IMR-90 (cell line): ENCODE measurements at regions not wholly inside any gene's neighbourhood (a gene's known extent, or its start where the extent isn't known, plus 50 kb on each side); places are given as distances from the start of the nearest gene placed in this dataset.

ENCODE experiments used
- ATAC-seq: fragments of 200-7000 bp; cut with Tn5 transposase; 2 replicates; pipeline ENCODE4 v1.9.1; 2020; ENCODE audit warnings: low read depth, mild to moderate bottlenecking, moderate library complexity
- BruUV-seq: library from RNA; stranded (reverse); fragments of 400-500 nt; replicated peaks from 2 replicates; lab custom pipeline; 2021; lab: Mats Ljungman, UMichigan
- CTCF ChIA-PET: fragments of 300-600 bp; formaldehyde crosslinking; extraction: SDS; loops from one replicate; lab custom pipeline; 2021; ENCODE audit warnings: antibody characterized with exemption; lab: Yijun Ruan, JAX
- POLR2A ChIA-PET: fragments of 300-600 bp; sonication (Branson Sonifier 250); formaldehyde crosslinking; loops from one replicate; lab custom pipeline; 2022; ENCODE audit warnings: antibody characterized with exemption; ENCODE audit not compliant: unreplicated experiment; lab: Charles Lee
- DNase-seq: peaks from one replicate; pipeline ENCODE4 v3.0.0; 2013
- H2AFZ ChIP-seq: replicated peaks from 2 replicates; pipeline ENCODE3; 2013; ENCODE audit warnings: low read length, mild to moderate bottlenecking; ENCODE audit not compliant: poor library complexity
- H2AK5ac ChIP-seq: 2 replicates; pipeline ENCODE4 v1.6.1; 2013; ENCODE audit warnings: low read depth, low read length, inconsistent platforms
- H2AK9ac ChIP-seq: replicated peaks from 2 replicates; pipeline ENCODE3; 2013; ENCODE audit warnings: mild to moderate bottlenecking, low read depth, low read length, moderate library complexity; ENCODE audit not compliant: poor library complexity
- H2BK120ac ChIP-seq: 2 replicates; pipeline ENCODE4 v1.6.1; 2013; ENCODE audit warnings: low read depth, low read length, inconsistent platforms
- H2BK15ac ChIP-seq: 3 replicates; pipeline ENCODE4 v1.6.1; 2013; ENCODE audit warnings: low read depth, low read length, inconsistent platforms
- H2BK20ac ChIP-seq: 2 replicates; pipeline ENCODE4 v1.6.1; 2013; ENCODE audit warnings: low read depth, mild to moderate bottlenecking, inconsistent platforms, low read length, moderate library complexity
- H2BK5ac ChIP-seq: 2 replicates; pipeline ENCODE4 v1.6.1; 2013; ENCODE audit warnings: mild to moderate bottlenecking, low read depth, low read length, inconsistent platforms; ENCODE audit not compliant: poor library complexity, severe bottlenecking
- H3K14ac ChIP-seq: replicated peaks from 2 replicates; pipeline ENCODE4 v1.6.1; 2013; ENCODE audit warnings: low read depth, low read length, inconsistent platforms
- H3K18ac ChIP-seq: 2 replicates; pipeline ENCODE4 v1.6.1; 2013; ENCODE audit warnings: low read depth, low read length, control low read depth
- H3K23ac ChIP-seq: 2 replicates; pipeline ENCODE4 v1.6.1; 2013; ENCODE audit warnings: low read depth, low read length, inconsistent platforms
- H3K27ac ChIP-seq: 2 replicates; pipeline ENCODE4 v1.5.1; 2013; ENCODE audit warnings: mild to moderate bottlenecking, control low read depth, low read length; ENCODE audit not compliant: insufficient read depth
- H3K27me3 ChIP-seq: 2 replicates; pipeline ENCODE4 v1.6.1; 2013; ENCODE audit warnings: low read length; ENCODE audit not compliant: control insufficient read depth, insufficient read depth
- H3K36me3 ChIP-seq: 2 replicates; pipeline ENCODE4 v1.6.1; 2013; ENCODE audit warnings: low read length, mixed read lengths; ENCODE audit not compliant: control insufficient read depth, insufficient read depth
- H3K4ac ChIP-seq: 2 replicates; pipeline ENCODE4 v1.6.1; 2013; ENCODE audit warnings: low read depth, low read length, inconsistent platforms
- H3K4me1 ChIP-seq: 2 replicates; pipeline ENCODE4 v1.6.1; 2013; ENCODE audit warnings: low read length, mixed read lengths; ENCODE audit not compliant: control insufficient read depth, insufficient read depth
- H3K4me2 ChIP-seq: 2 replicates; pipeline ENCODE4 v1.6.1; 2013; ENCODE audit warnings: low read depth, mild to moderate bottlenecking, control low read depth, low read length, moderate library complexity
- H3K4me3 ChIP-seq: 2 replicates; pipeline ENCODE4 v1.5.1; 2013; ENCODE audit warnings: low read depth, mild to moderate bottlenecking, control low read depth, low read length, moderate library complexity; ENCODE audit not compliant: insufficient read depth
- H3K56ac ChIP-seq: 2 replicates; pipeline ENCODE4 v1.6.1; 2013; ENCODE audit warnings: low read length, inconsistent platforms; ENCODE audit not compliant: insufficient read depth; ENCODE audit errors: extremely low read depth
- H3K79me1 ChIP-seq, 2 experiments: 2 replicates each; pipeline ENCODE4 v1.6.1; 2013; ENCODE audit warnings: low read length in 2 of 2, inconsistent platforms in 1 of 2, low read depth in 1 of 2
- H3K9ac ChIP-seq: 2 replicates; pipeline ENCODE4 v1.6.1; 2013; ENCODE audit warnings: low read depth, low read length, control low read depth
- H3K9me1 ChIP-seq: 2 replicates; pipeline ENCODE4 v1.6.1; 2013; ENCODE audit warnings: low read length, inconsistent platforms; ENCODE audit not compliant: insufficient read depth
- H3K9me3 ChIP-seq: 2 replicates; pipeline ENCODE4 v1.6.1; 2013; ENCODE audit warnings: low read length; ENCODE audit not compliant: control insufficient read depth, insufficient read depth
- H4K20me1 ChIP-seq: 2 replicates; pipeline ENCODE4 v1.6.1; 2013; ENCODE audit warnings: low read length, inconsistent platforms; ENCODE audit not compliant: insufficient read depth
- H4K5ac ChIP-seq: 2 replicates; pipeline ENCODE4 v1.6.1; 2013; ENCODE audit warnings: mild to moderate bottlenecking, low read depth, low read length, control low read depth
- H4K8ac ChIP-seq, 2 experiments: 2 replicates each; pipeline ENCODE4 v1.6.1; 2013; ENCODE audit warnings: low read depth in 2 of 2, low read length in 2 of 2, control low read depth in 1 of 2, inconsistent platforms in 1 of 2
- H4K91ac ChIP-seq: 2 replicates; pipeline ENCODE4 v1.6.1; 2013; ENCODE audit warnings: low read depth, low read length, inconsistent platforms; ENCODE audit not compliant: insufficient read depth
- BHLHE40 ChIP-seq: fragments of 150-350 bp; IDR thresholded peaks from 2 replicates; pipeline ENCODE4 v1.6.1; 2016; ENCODE audit warnings: mild to moderate bottlenecking, low read depth, low read length
- CEBPB ChIP-seq: IDR thresholded peaks from 2 replicates; pipeline ENCODE4 v1.6.1; 2012; ENCODE audit warnings: low read depth, low read length, improper control_type of control experiment
- CHD1 ChIP-seq: IDR thresholded peaks from 2 replicates; pipeline ENCODE4 v1.6.1; 2012; ENCODE audit warnings: low read depth, low read length, improper control_type of control experiment
- ELK1 ChIP-seq: fragments of 150-350 bp; IDR thresholded peaks from 2 replicates; pipeline ENCODE4 v1.6.1; 2016; ENCODE audit warnings: low read depth, mild to moderate bottlenecking, low read length, moderate library complexity, borderline replicate concordance
- FOS ChIP-seq: fragments of 150-350 bp; IDR thresholded peaks from 2 replicates; pipeline ENCODE4 v1.6.1; 2016; ENCODE audit warnings: low read depth, low read length
- MAFK ChIP-seq: IDR thresholded peaks from 2 replicates; pipeline ENCODE4 v1.6.1; 2012; ENCODE audit warnings: low read depth, low read length, improper control_type of control experiment
- MAZ ChIP-seq: IDR thresholded peaks from 2 replicates; pipeline ENCODE4 v1.6.1; 2012; ENCODE audit warnings: low read depth, mild to moderate bottlenecking, low read length, improper control_type of control experiment, moderate library complexity, borderline replicate concordance
- MXI1 ChIP-seq: IDR thresholded peaks from 2 replicates; pipeline ENCODE4 v1.6.1; 2012; ENCODE audit warnings: low read depth, mild to moderate bottlenecking, low read length, moderate library complexity, borderline replicate concordance
- NFE2L2 ChIP-seq: fragments of 150-350 bp; IDR thresholded peaks from 2 replicates; pipeline ENCODE4 v1.6.1; 2016; ENCODE audit warnings: low read depth, mild to moderate bottlenecking, low read length
- POLR2A ChIP-seq: IDR thresholded peaks from 2 replicates; pipeline ENCODE4 v1.6.1; 2012; ENCODE audit warnings: mild to moderate bottlenecking, low read depth, low read length
- RAD21 ChIP-seq: IDR thresholded peaks from 2 replicates; pipeline ENCODE4 v1.6.1; 2012; ENCODE audit warnings: low read length, improper control_type of control experiment
- RCOR1 ChIP-seq: IDR thresholded peaks from 2 replicates; pipeline ENCODE4 v1.6.1; 2012; ENCODE audit warnings: mild to moderate bottlenecking, low read length, improper control_type of control experiment; ENCODE audit not compliant: insufficient replicate concordance
- RFX5 ChIP-seq: IDR thresholded peaks from 2 replicates; pipeline ENCODE4 v1.8.0; 2012; ENCODE audit warnings: low read depth, mild to moderate bottlenecking, low read length, moderate library complexity
- SMC3 ChIP-seq: fragments of 150-350 bp; IDR thresholded peaks from 2 replicates; pipeline ENCODE4 v1.6.1; 2016; ENCODE audit warnings: low read depth, mild to moderate bottlenecking, antibody characterized with exemption, low read length, moderate library complexity
- USF2 ChIP-seq: fragments of 150-350 bp; IDR thresholded peaks from 2 replicates; pipeline ENCODE4 v1.6.1; 2017; ENCODE audit warnings: mild to moderate bottlenecking, antibody characterized with exemption, low read length, low read depth
- WGBS, 2 experiments: methylation state at CpG; one replicate each; pipeline versions ENCODE4 v1.1.5 to v1.1.7; 2013; ENCODE audit warnings: missing lambda C conversion rate in 2 of 2; ENCODE audit not compliant: insufficient read length in 1 of 2; ENCODE audit errors: extremely low coverage in 2 of 2; 5-methylcytosine and 5-hydroxymethylcytosine counted together
- dilution Hi-C: fragments of 300-500 bp; cut with HindIII; formaldehyde crosslinking; loops from one replicate; pipeline ENCODE4 v1.14.3; 2018; ENCODE audit warnings: low sequenced_read_pairs; ENCODE audit not compliant: unreplicated experiment
- in situ Hi-C: fragments of 300-500 bp; cut with MboI; formaldehyde crosslinking; loops from 3 replicates; pipeline ENCODE4 v1.14.3; 2019; ENCODE audit warnings: low sequenced_read_pairs, inconsistent platforms, mixed read lengths
- intact Hi-C: fragments of 100-400 bp; cut with micrococcal nuclease; formaldehyde crosslinking; loops from 2 replicates; pipeline ENCODE4 v1.10.0; 2022

- H2AFZ ChIP-seq, result no peak overlapping the region
- no peak overlapping the region for H4K5ac ChIP-seq
- H3K9me1 ChIP-seq, result peaks cover 23% of the 10 kb centered on the region
- H3K27me3 ChIP-seq, result no peaks in the 10 kb centered on the region
- no peak overlapping the region for H3K27ac ChIP-seq
- H2BK5ac ChIP-seq, result no peak overlapping the region
- H3K9me3 ChIP-seq, result no peaks in the 10 kb centered on the region
- intact Hi-C loops, result no loop called here
- BruUV-seq, result no TSS peak
- H4K91ac ChIP-seq, result no peak overlapping the region
- no peak overlapping the region; the same call in 1 of the 2 replicates for H2BK120ac ChIP-seq
- H3K4me1 ChIP-seq, result peaks cover 25% of the 10 kb centered on the region
- no peak overlapping the region for H2BK20ac ChIP-seq
- no peaks in the 10 kb centered on the region for H3K36me3 ChIP-seq
- no peak overlapping the region for H2AK5ac ChIP-seq
- no peak overlapping the region for H3K4ac ChIP-seq
- POLR2A ChIA-PET, result no interaction called here
- no CpG with 5 or more reads among the region's 10 CpGs for WGBS, 2 experiments
- dilution Hi-C loops, result no loop called here
- no peak overlapping the region for H2BK15ac ChIP-seq
- peaks cover 15% of the 10 kb centered on the region for H4K20me1 ChIP-seq
- H3K4me3 ChIP-seq, result no peak overlapping the region
- CTCF ChIA-PET, result no interaction called here
- H3K9ac ChIP-seq, result no peak overlapping the region
- no peak overlapping the region for H2AK9ac ChIP-seq
- in situ Hi-C loops, result no loop called here
- no peak for DNase-seq
- H3K23ac ChIP-seq, result no peak overlapping the region
- no peak overlapping the region for H3K4me2 ChIP-seq
- H3K56ac ChIP-seq, result no peak overlapping the region
- ATAC-seq, result no peak
- no peak overlapping the region for H3K14ac ChIP-seq
- H4K8ac ChIP-seq, result no peak overlapping the region
- no peak overlapping the region for H3K18ac ChIP-seq
- peaks cover 25 to 80% of the 10 kb centered on the region in 2 experiments for H3K79me1 ChIP-seq
- TF ChIP-seq USF2 (no peak), CHD1 (no peak), SMC3 (no peak), NFE2L2 (no peak), BHLHE40 (no peak), ELK1 (no peak), MXI1 (no peak), RFX5 (no peak), MAFK (no peak), RCOR1 (no peak), RAD21 (no peak), CEBPB (no peak), MAZ (no peak), POLR2A (no peak), FOS (no peak)
Observed at GRCh38 chr3:159789742-159790635, 198.6 kb upstream of the IL12A start.
